Stimulated activated CD8-positive, alpha-beta memory T cell treated with anti-CD3 and anti-CD28 coated beads, Interleukin-7, amount 100 ng/mL, for 48 hours (primary cell): ENCODE measurements at regions not wholly inside any gene's neighbourhood (a gene's known extent, or its start where the extent isn't known, plus 50 kb on each side); places are given as distances from the start of the nearest gene placed in this dataset.
"Not testable (repeated sequence)": the region's sequence is repeated elsewhere in the genome, so short reads cannot be mapped to it uniquely, and the experiment has no call there.

Experiments
- DNase-seq, 2 donors: peaks; one replicate each; pipeline ENCODE4 v3.0.0-alpha.2; 2020; ENCODE audit warnings: low read depth in 1 of 2; ENCODE audit errors: extremely low read depth in 1 of 2

DNA sequence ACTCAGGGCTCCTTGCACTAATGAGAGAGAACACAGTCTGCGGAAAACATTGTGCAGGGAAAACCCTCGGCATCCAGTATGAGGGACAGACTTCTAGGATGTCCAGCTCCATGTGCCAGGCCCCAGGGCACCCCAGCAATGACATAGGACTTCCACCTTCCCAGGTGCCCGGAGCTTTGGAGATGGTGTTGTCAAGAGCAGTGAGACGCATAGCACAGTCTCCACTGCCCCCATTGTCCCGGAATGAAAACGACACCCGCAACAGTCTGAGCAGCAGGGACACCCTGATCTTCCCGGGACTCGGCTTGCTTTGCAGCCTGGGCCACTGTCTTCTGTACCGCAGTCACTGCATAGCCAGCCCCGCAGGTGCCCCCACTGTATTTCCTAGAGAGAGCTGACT is 339.2 kb upstream of the ADARB2 start:
- no peak for DNase-seq

DNA sequence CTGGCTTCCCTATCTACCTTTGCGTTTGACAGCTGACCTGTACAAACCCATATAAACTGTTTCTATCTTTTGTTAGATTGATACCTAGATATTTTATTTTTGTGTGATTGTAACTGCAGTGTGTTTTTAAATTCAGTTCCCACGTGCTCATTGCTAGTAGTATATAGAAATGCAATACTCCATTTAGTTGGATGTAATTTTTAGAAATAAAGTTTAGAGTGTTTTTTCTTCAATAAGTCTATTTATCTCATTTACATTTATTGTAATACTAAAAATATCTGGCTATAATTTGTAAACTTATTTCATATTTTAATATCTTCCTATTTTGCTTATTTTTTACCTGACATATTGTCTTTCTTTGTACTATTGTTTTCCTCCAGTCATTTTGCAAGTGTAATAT is 329.7 kb upstream of the ADARB2 start:
- no peak for DNase-seq

DNA sequence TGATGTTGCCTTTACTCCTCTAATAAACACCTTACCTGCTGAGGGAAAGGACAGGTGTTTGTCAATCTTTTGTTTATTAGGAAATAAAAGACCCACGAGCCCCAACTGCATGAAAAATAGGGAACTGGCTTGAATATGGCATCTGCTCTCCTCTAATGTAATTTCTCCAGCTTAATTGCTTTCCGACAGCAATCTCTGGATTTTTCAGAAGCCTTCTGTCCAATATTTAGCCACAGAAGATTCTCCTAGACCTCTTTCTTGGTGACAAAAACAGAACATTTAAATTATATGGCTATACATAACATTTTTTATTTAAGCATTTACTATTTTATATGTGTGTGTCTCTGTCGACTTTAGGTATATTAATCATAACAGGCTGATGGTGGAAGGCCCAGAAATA is 317.4 kb upstream of the ADARB2 start:
- DNase-seq, result no peak

DNA sequence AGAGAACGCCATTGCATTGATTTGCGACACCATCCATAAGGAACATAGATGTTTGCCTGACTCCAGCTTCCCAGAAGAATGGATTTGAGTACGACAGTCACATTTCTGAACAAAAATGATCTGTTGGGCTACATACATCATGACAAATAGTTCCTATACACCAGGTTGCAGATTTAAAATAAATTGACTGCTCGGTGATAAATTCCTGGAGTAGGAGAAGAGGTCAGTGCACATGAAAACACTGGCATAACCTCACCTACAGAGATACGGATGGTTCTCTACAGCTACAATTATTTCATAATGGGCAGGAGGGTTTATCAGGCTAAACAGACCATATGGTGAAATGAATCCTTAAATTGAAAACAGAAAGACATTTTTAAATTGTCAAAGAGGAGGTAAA is 316.5 kb upstream of the ADARB2 start:
- DNase-seq, result no peak

DNA sequence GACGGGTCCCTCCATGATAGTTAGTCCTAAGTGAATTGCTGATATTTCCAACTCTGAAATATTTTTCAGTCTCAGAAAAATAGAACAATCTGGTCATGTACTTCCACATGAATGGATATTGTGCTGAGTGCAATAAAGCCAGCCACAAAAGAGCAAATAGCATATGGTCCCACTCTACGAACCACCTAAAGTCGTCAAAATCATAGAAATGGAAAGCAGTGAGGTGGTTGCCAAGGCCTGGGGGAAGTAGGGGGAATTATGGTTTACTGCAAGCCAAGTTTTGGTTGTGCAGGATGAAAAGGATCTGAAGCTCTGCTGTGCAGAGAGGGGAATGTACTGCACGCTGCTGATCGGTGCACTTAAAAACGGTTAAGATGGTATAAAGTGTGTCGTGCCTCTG is 313.8 kb upstream of the ADARB2 start:
- DNase-seq, result no peak

DNA sequence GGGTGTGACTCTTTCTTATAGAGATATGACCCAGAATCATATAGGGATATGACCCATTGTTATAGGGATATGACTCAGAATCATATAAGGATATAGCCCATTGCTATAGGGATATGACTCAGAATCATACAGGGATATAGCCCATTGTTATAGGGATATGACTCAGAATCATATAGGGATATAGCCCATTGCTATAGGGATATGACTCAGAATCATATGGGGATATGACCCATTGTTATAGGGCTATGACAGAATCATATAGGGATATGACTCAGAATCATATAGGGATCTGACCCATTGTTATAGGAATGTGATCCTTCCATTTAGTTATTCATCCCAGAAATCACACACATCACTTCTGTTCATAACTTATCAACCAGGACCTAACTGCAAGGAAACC is 312.2 kb upstream of the ADARB2 start:
- no peak for DNase-seq

DNA sequence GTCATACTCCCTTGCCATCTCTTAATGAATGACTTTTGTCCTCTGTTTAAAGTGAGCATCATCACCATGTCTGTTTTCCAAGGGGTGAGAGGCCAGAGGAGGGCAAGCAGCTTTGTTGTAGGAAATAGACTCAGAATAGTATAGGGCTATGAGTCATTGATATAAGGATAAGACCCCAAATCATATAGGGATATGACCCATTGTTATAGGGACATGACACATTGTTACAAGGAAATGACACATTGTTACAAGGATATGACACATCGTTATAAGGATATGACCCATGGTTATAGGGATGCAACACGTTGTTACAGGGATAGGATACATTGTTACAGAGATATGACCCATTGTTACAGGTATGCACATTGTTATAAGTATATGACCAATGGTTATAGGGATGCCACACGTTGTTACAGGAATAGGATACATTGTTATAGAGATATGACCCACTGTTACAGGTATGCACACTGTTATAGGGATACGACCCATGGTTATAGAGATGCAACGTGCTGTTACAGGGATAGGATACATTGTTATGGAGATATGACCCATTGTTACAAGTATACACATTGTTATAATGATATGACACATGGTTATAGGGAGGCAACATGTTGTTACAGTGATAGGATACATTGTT is 311.1 kb upstream of the ADARB2 start:
- no peak for DNase-seq

DNA sequence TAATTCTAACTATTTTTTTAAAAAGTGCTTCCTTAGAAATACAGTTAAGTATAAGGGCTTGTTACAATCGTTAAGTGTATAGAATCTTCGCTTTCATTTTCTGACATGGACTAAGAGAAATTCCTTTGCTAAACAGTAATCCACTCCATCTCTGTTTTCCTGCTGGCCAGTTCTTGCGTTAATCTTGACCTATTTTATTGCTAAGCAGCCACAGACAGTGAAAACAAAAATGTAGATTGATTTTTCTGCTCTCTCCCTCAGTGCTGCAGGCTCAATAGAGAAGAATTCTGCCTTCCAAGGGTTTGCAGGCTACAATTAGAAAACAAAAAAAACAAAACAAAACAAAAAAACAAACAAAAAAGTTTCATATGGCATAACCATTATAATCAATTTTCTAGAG is 310.4 kb upstream of the ADARB2 start:
- no peak for DNase-seq

DNA sequence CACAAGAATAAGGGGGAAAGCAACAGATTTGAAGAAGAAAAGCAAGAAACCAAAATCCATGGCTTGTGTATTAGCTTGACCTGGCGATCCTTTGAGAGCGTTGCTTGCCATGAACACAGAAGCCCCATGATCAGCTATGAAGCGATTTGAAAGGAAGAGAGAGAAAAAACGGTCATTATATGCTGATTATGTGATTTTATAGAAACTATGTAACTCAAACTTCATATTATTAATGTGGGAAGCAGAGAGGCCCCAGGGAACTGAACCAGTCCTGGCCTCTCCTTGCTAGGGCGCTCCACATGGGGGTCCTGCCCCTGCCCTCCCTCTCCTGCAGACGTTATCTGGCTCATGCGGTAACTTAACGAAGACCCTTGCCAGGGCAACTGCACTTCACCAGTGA is 306.1 kb upstream of the ADARB2 start:
- DNase-seq, result no peak

DNA sequence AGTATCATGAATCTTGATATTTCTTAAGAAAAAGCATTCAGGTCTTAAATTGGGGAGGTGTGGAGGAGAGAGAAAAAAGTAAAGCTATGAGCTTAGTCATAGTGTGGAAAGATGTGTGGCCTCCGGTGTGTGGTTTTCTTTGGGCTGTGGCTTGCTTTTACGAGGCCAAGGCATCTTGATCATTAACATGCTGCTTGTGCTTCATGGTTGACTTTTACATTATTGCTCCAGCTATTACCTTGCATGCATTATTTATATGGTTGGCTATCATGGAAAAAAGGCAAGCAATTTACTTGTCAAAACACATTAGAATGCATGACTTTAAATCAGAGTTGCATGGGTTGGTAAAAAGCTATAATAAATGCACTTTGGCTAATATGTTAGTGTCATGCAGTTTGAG is 300.7 kb upstream of the ADARB2 start:
- DNase-seq, result no peak

DNA sequence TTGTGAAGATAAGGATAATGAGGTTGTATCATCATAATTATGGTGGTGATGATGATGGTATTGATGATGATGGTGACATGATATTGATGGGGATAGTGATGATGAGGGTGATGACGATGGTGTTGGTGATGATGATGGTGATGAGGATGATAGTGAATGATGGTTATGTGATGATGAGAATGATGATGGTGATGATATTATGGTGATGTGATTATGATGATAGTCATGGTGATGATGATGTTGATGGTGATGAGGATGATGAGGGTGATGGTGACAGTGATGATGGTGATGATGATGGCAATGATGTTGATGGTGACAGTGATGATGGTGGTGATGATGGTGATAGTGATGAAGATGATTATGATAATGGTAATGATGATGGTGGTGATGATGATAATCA is 299.9 kb upstream of the ADARB2 start:
- DNase-seq, result no peak

DNA sequence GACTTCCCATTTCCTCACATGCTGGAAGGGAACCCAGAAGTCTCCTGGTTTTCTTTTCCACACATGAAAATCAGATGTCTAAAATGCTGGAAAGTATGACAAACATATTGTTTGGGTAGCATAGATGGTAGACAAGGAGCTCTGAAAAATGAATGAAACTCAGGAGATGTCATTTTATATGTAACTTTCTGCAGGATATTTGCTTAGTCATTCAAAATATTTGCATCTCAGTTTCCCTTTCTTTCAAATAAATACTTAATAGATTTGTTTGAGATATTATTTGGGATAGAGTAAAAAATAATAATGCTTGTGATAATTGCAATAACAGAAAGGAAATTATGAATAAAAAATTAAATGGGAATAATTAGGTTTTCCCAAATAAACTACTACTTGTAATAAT is 298.9 kb upstream of the ADARB2 start:
- DNase-seq, result no peak

DNA sequence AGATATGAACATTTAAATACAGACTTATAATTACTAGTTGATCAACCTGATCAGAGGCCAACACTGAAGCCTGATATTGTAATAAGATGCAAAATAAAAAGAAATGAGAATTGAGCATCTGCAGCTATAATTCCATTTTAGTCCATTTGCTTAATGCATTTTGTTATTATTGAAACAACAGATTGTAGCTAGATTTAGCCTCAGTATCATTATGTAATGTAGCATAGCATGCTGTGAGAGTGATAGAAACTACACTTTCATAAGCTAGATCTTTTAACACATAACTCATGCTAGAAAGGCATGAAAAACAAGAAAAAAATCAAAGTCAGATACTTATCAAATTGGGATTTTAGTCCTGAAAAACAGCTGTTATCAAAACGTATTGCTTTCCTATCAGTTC is 292.7 kb upstream of the ADARB2 start:
- DNase-seq, result no peak

DNA sequence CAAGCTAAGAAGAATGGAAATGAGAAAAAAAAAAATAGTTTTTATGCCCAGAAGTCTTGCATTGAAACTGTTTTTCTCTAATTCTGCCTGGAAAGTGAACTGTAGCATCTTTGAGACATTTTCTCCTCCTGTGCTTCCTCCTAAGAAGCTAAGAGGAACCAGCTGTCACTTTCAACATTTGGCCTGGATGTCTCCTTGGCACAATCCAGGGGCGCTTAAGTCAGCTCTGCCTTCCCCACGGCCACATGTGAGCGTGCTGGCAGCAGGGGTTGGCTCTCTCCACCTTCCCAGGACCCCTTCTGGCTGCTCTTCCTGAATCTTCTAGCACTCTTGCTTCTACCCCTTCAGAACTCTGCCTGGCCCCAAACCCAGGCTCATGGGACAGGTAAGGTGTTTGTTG is 289.6 kb upstream of the ADARB2 start:
- no peak for DNase-seq

DNA sequence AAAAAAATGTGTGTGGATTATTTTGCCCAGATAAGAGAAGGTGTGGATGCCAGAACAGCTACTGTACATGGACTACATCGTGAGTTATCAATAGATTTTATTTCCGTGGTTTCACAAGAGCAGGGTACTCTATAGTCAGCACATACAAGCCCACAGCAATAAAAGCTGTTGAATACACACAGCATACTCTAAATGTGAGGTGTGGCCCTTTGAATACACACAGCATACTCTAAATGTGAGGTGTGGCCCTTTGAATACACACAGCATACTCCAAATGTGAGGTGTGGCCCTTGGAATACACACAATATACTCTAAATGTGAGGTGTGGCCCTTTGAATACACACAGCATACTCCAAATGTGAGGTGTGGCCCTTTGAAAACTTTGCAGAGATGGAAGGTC is 287.4 kb upstream of the ADARB2 start:
- DNase-seq, result not testable (repeated sequence)

DNA sequence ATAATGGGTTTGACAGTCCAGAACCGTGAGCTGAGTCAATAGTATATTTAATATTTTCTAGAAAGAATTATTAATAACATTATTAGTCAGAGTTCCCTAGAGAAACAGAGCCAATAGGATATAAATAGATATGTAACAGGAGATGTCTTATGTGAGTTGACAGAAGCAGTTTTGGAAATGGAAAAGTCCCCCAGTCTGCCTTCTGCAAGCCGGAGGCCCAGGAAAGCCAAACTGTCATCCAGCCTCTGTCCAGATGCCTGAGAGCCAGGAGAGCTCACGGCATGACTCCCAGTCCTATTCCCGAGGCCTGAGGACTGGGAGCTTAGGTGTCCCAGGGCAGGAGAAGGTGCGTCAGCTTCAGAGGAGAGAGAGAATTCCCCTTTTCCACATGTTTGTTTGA is 286.4 kb upstream of the ADARB2 start:
- no peak for DNase-seq

DNA sequence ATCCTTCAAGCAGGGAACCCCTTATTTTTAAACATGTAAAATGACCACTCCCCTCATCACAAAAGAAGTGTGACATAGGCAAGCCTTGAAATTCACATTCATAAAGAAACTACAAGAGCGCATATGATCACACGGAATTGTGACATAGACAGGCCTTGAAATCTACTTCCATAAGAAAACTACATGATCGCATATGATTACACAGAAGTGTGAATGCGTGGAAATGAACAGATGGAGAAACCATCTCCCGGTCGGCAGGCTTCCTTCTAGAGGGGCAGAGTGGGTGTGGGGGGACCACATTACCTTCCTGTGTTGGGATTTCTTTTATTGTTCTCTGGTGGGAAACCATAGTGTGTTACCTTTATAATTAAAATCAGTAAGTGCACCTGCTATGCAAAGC is 285.1 kb upstream of the ADARB2 start:
- no peak for DNase-seq

DNA sequence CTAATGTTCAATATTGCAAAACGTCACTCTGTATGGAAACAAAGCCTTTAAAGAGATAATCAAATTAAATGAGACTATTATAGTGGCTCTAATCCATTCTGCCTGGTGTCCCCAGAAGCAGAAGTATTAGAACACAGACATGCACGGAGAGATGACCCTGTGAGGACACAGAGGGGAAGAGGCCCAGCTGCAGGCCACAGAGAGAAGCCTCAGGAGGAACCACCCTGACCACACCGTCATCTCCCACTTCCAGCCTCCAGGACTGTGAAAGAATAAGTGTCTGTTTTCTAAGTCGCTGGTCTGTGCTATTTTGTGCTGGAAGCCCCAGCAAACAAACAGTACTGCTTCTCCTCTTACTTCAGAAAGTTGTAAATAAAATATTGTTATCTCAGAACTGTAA is 283.5 kb upstream of the ADARB2 start:
- no peak for DNase-seq

DNA sequence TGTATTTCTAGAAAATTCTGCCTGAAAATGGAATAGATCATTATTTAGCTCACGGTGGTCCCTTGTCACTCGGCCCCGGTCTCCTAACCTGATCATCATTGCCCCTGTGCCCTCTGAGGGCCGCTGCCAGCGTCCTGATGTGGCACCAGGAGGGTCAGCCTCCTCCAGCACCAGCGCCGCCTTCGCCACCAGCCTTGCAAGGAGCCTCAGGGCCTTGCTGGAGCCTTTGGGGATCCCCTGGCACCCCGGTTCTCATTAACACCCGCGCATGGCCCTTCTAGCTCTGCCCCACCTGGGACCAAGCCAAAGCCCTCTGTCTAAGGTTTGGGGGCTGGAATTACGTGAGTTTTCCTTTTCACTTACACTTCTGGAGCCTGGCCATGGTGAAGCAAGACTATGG is 282.5 kb upstream of the ADARB2 start:
- no peak for DNase-seq

DNA sequence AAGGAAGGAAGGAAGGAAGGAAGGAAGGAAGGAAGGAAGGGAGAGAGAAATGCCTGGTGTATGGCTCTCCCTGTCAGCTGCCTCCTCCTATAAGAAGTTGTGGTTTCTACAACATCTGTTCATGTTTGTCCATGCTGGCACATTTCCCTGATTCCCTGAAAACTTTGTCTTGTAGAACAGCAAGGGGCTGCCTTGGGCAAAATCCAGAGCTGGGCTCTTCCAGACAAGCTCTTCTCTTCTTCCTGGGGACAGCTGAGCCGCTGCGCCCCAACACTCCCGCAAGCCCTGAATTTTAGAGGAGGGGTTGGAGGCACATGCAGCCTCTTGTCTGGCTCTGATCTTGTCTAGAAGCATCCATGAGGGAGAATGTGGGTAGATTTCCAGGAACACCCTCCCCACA is 282.0 kb upstream of the ADARB2 start:
- no peak for DNase-seq

DNA sequence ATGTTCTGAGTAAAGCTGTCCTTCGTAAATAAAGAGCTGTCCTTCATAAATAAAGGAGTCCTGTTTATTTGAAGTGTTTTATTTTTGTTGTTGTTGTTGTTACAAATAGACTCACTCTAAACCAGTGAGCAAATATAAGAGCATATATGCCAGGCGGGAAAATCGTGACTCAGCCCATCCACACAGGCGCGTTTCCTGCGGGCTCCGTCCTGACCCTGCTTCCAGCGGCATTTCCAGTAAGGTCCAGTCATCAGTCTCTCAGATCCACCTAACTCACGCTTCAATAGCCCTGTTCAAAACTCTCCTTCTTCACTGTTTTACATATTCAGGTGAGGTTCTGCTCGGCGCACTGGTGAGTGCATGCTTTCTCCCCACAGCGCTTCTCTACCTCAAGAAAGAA is 277.2 kb upstream of the ADARB2 start:
- no peak for DNase-seq

DNA sequence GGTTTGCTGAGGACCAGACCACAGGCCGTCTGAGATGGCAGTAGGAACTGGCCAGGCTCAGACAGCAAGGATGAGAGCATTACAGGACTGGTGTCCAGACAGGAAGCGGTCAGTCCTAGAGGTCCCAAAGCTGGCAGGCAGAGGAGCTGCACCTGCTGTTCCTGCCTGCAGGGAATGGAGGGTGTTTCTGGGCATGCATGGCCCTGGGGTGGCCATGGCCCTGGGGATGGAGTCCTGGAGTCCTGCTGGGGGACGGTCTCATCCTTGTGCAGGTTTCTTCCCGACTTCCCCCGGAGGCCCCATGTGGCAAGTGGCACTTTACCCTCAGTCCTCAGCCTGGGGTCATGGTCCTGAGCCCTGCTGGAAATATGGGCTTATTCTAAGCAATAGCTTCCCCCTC is 274.9 kb upstream of the ADARB2 start:
- no peak for DNase-seq

DNA sequence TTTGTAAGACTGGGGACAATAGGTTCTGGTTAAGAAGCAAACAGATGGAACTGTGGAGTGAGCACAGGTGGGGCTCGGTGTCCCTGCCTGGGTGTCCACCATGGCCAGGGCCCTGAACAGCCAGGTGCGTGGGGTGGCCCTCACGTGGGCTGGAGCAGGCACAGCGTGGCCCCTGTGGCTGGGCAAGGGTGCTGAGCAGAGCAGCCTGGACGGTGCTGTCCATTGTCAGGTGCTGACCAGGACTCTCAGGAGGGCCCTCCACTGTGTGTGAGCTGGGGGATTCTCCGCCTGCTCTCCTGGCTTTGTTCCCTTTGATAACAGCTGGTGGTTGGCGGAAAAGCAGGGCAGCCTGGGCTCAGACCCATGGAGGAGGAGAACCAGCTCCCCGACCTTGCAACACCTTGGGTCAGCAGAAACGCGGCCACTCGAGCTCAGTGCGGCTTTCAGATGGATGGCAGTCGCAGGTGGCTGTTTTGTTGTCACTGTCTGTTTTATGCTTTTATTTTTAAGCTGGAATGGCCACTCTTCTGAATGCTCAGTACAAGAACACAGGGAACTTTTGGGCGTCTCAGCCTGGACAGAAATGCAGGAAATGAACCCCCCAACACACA is 273.9 kb upstream of the ADARB2 start:
- DNase-seq, result no peak
